HT1080 (cell line): ENCODE measurements at regions not wholly inside any gene's neighbourhood (a gene's known extent, or its start where the extent isn't known, plus 50 kb on each side); places are given as distances from the start of the nearest gene placed in this dataset. TPM values are rescaled to one million over a fixed set of nuclear protein-coding genes. Genes with fewer than 3 reads are reported as not detected.

ENCODE experiments used
- small RNA-seq: library from RNA; depleted of rRNA; stranded (forward); fragments of <200 nt; gene quantifications from one replicate; pipeline ENCODE3, GENCODE V24; 2014

Small RNA genes in the stretch of these regions (small RNA-seq; reads per million reads assigned to genes)
- gene MIR6076, result not detected
